K562 (cell line): ENCODE measurements at regions not wholly inside any gene's neighbourhood (a gene's known extent, or its start where the extent isn't known, plus 50 kb on each side); places are given as distances from the start of the nearest gene placed in this dataset.

ENCODE experiments used
- ATAC-seq: fragments of 200-7000 bp; cut with Tn5 transposase; 3 replicates; pipeline ENCODE4 v1.9.1; 2020; ENCODE audit warnings: moderate library complexity
- BruUV-seq: library from RNA; stranded (reverse); fragments of 400-500 nt; replicated peaks from 2 replicates; lab custom pipeline; 2021; lab: Mats Ljungman, UMichigan
- CTCF ChIA-PET: fragments of 300-600 bp; formaldehyde crosslinking; extraction: SDS; loops from one replicate; lab custom pipeline; 2021; ENCODE audit warnings: low intra/inter-chr PET ratio; lab: Yijun Ruan, JAX
- POLR2A ChIA-PET: fragments of 300-600, 350-650 bp; sonication (Branson Sonifier 250); formaldehyde crosslinking; extraction: SDS; loops from one replicate; lab custom pipeline; 2021; ENCODE audit warnings: antibody characterized with exemption, inconsistent platforms; lab: Yijun Ruan, JAX
- DNase-seq, 4 experiments: peaks; one replicate each; pipeline versions ENCODE4 v3.0.0 to v3.0.0-alpha.2; 2011 to 2018; ENCODE audit warnings: low spot score in 3 of 4, mixed read lengths in 3 of 4; ENCODE audit errors: extremely low read depth in 1 of 4
- FAIRE-seq: peaks from 2 replicates; lab custom pipeline; 2011; peaks lifted over from hg19 to GRCh38; lab: Jason Lieb, UNC
- H2AFZ ChIP-seq: 2 replicates; pipeline ENCODE4 v1.6.0; 2011; ENCODE audit warnings: low read depth, low read length, control low read depth, inconsistent platforms
- H3K27ac ChIP-seq: fragments of 200-600 bp; 3 replicates; pipeline ENCODE4 v1.8.0; 2011; ENCODE audit warnings: low read depth, mild to moderate bottlenecking, control low read depth, inconsistent platforms, low read length, moderate library complexity, mixed read lengths; ENCODE audit errors: extremely low read depth
- H3K27me3 ChIP-seq, 2 experiments: fragments of 300-600 bp in 1 of 2; 2 replicates in 1 of 2; 3 replicates in 1 of 2; pipeline versions ENCODE4 v1.6.0 to v1.8.0; 2011; ENCODE audit warnings: inconsistent platforms in 2 of 2, low read length in 2 of 2, mild to moderate bottlenecking in 1 of 2, mixed read lengths in 1 of 2, moderate library complexity in 1 of 2; ENCODE audit not compliant: control insufficient read depth in 2 of 2, insufficient read depth in 2 of 2
- H3K36me3 ChIP-seq: fragments of 300-600 bp; 3 replicates; pipeline ENCODE4 v1.8.0; 2011; ENCODE audit warnings: mild to moderate bottlenecking, low read length, inconsistent platforms; ENCODE audit not compliant: control insufficient read depth, insufficient read depth
- H3K4me1 ChIP-seq, 2 experiments: fragments of 200-600 bp in 1 of 2; replicated peaks in 1 of 2; 2 replicates in 1 of 2; 3 replicates in 1 of 2; pipeline versions ENCODE4 v1.5.1 to v1.8.0; 2011; ENCODE audit warnings: inconsistent platforms in 2 of 2, low read length in 2 of 2, mild to moderate bottlenecking in 1 of 2, mixed read lengths in 1 of 2, moderate library complexity in 1 of 2; ENCODE audit not compliant: control insufficient read depth in 2 of 2, insufficient read depth in 2 of 2
- H3K4me2 ChIP-seq: 2 replicates; pipeline ENCODE4 v1.6.1; 2011; ENCODE audit warnings: low read length, control low read depth, inconsistent platforms, mixed read lengths; ENCODE audit not compliant: insufficient read depth
- H3K4me3 ChIP-seq: fragments of 200-600 bp; sonication (generic), shearing (Covaris generic); 2 replicates; pipeline ENCODE4 v1.5.1; 2016; ENCODE audit warnings: control low read depth, inconsistent platforms
- H3K79me2 ChIP-seq: fragments of 200-600 bp; 3 replicates; pipeline ENCODE4 v1.8.0; 2011; ENCODE audit warnings: low read length, inconsistent platforms; ENCODE audit not compliant: control insufficient read depth, insufficient read depth
- H3K9ac ChIP-seq, 2 experiments: 2 replicates each; pipeline versions ENCODE4 v1.6.0 to v1.6.1; 2011; ENCODE audit warnings: low read depth in 2 of 2, low read length in 2 of 2, control low read depth in 1 of 2, inconsistent platforms in 1 of 2, mild to moderate bottlenecking in 1 of 2, mixed read lengths in 1 of 2; ENCODE audit not compliant: insufficient read depth in 1 of 2
- H3K9me1 ChIP-seq: one replicate; pipeline ENCODE4 v1.6.0; 2011; ENCODE audit warnings: inconsistent platforms, mild to moderate bottlenecking, low read length, moderate library complexity; ENCODE audit not compliant: control insufficient read depth, insufficient read depth
- H3K9me3 ChIP-seq: replicated peaks from 2 replicates; pipeline ENCODE4 v1.5.1; 2011; ENCODE audit warnings: low read depth, low read length, inconsistent platforms; ENCODE audit not compliant: control insufficient read depth, insufficient read depth
- H4K20me1 ChIP-seq: replicated peaks from 2 replicates; pipeline ENCODE4 v1.6.1; 2011; ENCODE audit warnings: low read length, inconsistent platforms, mixed read lengths; ENCODE audit not compliant: control insufficient read depth, insufficient read depth
- BRCA1 ChIP-seq, 2 experiments: fragments of 450-650 bp in 1 of 2; sonication (generic) in 1 of 2; formaldehyde crosslinking in 1 of 2; IDR thresholded peaks; 2 replicates each; pipeline versions ENCODE4 v1.5.0 to v1.6.1; 2017 to 2020; ENCODE audit warnings: mild to moderate bottlenecking in 1 of 2, missing genetic modification reagents in 1 of 2
- EZH2 ChIP-seq: IDR thresholded peaks from 2 replicates; pipeline ENCODE4 v1.6.1; 2012; ENCODE audit warnings: low read depth, mild to moderate bottlenecking, inconsistent platforms, low read length, borderline replicate concordance
- RNF2 ChIP-seq: sonication (generic); IDR thresholded peaks from 2 replicates; pipeline ENCODE4 v1.6.1; 2016
- TCF15 ChIP-seq: fragments of 250-450 bp; sonication (Bioruptor Pico); IDR thresholded peaks from 2 replicates; pipeline ENCODE4 v1.8.0; 2022; ENCODE audit warnings: moderate library complexity, mild to moderate bottlenecking, inconsistent platforms
- TOE1 ChIP-seq, 2 experiments: fragments of 450-650 bp in 1 of 2; sonication (generic) in 1 of 2; formaldehyde crosslinking in 1 of 2; IDR thresholded peaks; 2 replicates each; pipeline versions ENCODE4 v1.7.1 to v1.8.0; 2016 to 2022; ENCODE audit warnings: borderline replicate concordance in 2 of 2, mild to moderate bottlenecking in 2 of 2, antibody characterized with exemption in 1 of 2, inconsistent platforms in 1 of 2, low read depth in 1 of 2, missing genetic modification reagents in 1 of 2, moderate library complexity in 1 of 2
- ZBTB5 ChIP-seq: fragments of 450-650 bp; IDR thresholded peaks from 2 replicates; pipeline ENCODE4 v1.6.1; 2017; ENCODE audit warnings: antibody characterized with exemption
- WGBS: fragments of 100-300 bp; shearing (Covaris generic); methylation state at CpG from one replicate; pipeline ENCODE4 v1.1.6; 2016; ENCODE audit warnings: low coverage, mixed read lengths; ENCODE audit not compliant: insufficient coverage; ENCODE audit errors: missing lambda C conversion rate; 5-methylcytosine and 5-hydroxymethylcytosine counted together
- in situ Hi-C: fragments of 300-500 bp; cut with MboI; formaldehyde crosslinking; loops from 4 replicates; pipeline ENCODE4 v1.15.0; 2018; ENCODE audit warnings: inconsistent platforms, mixed read lengths
- intact Hi-C: fragments of 100-400 bp; cut with micrococcal nuclease; formaldehyde crosslinking; loops from 2 replicates; pipeline ENCODE4 v1.14.2; 2022
- TF ChIP-seq, protein P1 (sequence below): fragments of 450-650 bp; IDR thresholded peaks from 2 replicates; pipeline ENCODE4 v1.6.1; 2016; ENCODE audit warnings: mild to moderate bottlenecking
- TF ChIP-seq, protein P2 (sequence below): sonication (generic); formaldehyde crosslinking; IDR thresholded peaks from 2 replicates; pipeline ENCODE4 v1.8.0; 2023; ENCODE audit warnings: mild to moderate bottlenecking, missing genetic modification reagents

GRCh38 chr6:138631566-138631965 is 132.3 kb upstream of the NHSL1 start (continued):
- TF ChIP-seq EZH2 = no peak
- TF ChIP-seq, protein P1, sequence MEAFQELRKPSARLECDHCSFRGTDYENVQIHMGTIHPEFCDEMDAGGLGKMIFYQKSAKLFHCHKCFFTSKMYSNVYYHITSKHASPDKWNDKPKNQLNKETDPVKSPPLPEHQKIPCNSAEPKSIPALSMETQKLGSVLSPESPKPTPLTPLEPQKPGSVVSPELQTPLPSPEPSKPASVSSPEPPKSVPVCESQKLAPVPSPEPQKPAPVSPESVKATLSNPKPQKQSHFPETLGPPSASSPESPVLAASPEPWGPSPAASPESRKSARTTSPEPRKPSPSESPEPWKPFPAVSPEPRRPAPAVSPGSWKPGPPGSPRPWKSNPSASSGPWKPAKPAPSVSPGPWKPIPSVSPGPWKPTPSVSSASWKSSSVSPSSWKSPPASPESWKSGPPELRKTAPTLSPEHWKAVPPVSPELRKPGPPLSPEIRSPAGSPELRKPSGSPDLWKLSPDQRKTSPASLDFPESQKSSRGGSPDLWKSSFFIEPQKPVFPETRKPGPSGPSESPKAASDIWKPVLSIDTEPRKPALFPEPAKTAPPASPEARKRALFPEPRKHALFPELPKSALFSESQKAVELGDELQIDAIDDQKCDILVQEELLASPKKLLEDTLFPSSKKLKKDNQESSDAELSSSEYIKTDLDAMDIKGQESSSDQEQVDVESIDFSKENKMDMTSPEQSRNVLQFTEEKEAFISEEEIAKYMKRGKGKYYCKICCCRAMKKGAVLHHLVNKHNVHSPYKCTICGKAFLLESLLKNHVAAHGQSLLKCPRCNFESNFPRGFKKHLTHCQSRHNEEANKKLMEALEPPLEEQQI = no peak
- TF ChIP-seq, all 486 proteins: peak for 0

- Histone ChIP-seq H3K4me1 (no peaks in the 10 kb centered on the region), H2AFZ (no peak overlapping the region), H3K4me2 (no peak overlapping the region), H3K79me2 (no peaks in the 10 kb centered on the region), H4K20me1 (no peaks in the 10 kb centered on the region), H3K9ac (no peak overlapping the region), H3K9me3 (no peaks in the 10 kb centered on the region), H3K9me1 (no peaks in the 10 kb centered on the region), H3K27ac (no peak overlapping the region), H3K36me3 (no peaks in the 10 kb centered on the region), H3K4me3 (no peak overlapping the region), H3K27me3 (no peaks in the 10 kb centered on the region)
- TF ChIP-seq ZBTB5 (no peak), RNF2 (no peak), TCF15 (CRISPR knock-in tag) (no peak), TOE1 (IDR thresholded peaks at IDR 0.05; ENCODE audit: borderline replicate concordance) (no peak), TOE1 (CRISPR knock-in tag; IDR thresholded peaks at IDR 0.05; ENCODE audit: borderline replicate concordance, low read depth) (no peak), BRCA1 (IDR thresholded peaks at IDR 0.05) (no peak), BRCA1 (CRISPR knock-in tag; IDR thresholded peaks at IDR 0.05) (no peak)
- TF ChIP-seq, protein P2, sequence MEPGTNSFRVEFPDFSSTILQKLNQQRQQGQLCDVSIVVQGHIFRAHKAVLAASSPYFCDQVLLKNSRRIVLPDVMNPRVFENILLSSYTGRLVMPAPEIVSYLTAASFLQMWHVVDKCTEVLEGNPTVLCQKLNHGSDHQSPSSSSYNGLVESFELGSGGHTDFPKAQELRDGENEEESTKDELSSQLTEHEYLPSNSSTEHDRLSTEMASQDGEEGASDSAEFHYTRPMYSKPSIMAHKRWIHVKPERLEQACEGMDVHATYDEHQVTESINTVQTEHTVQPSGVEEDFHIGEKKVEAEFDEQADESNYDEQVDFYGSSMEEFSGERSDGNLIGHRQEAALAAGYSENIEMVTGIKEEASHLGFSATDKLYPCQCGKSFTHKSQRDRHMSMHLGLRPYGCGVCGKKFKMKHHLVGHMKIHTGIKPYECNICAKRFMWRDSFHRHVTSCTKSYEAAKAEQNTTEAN (CRISPR knock-in tag) = no peak
- WGBS = 5% methylated on average over 1 of the region's 1 CpG
- FAIRE-seq (no peak), DNase-seq (no peak), ATAC-seq (no peak)
- ChIA-PET POLR2A (no interaction called here), CTCF (no interaction called here)
- BruUV-seq = no TSS peak
- in situ Hi-C loops = no loop called here
- intact Hi-C loops = no loop called here
Measured at GRCh38 chr6:138637822-138638221, 135.7 kb upstream of the CCDC28A start.
